ENCODE measurements at regions not wholly inside any gene's neighbourhood (a gene's known extent, or its start where the extent isn't known, plus 50 kb on each side); places are given as distances from the start of the nearest gene placed in this dataset.

DNA sequence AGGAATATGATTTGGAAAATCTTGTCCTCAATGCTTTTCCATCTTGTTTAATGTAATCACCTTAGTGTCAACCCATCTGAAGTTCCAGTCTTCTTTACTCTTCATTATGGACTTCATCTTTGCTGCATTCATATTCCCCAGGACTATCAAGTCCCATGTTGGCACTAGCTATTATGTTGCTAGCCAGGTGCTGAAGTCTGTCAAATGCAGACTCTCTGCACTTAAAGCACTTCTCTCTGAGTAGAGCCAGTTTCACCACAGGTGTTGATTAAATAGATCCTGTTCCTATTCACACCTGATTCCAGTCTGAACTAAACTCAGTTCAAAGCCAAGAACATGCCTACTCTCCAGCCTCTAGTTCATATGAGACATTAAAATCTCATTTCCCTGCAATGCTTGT is 75.0 kb upstream of the PKN2 start:
- no peak for TF ChIP-seq POLR2A (IDR thresholded peaks at IDR 0.05; ENCODE audit: low read length)
- no peak for TF ChIP-seq GATA1 (IDR thresholded peaks at IDR 0.05; ENCODE audit: low read depth, low read length)

All from erythroblast (primary cell).